HepG2 (cell line): ENCODE measurements at regions not wholly inside any gene's neighbourhood (a gene's known extent, or its start where the extent isn't known, plus 50 kb on each side); places are given as distances from the start of the nearest gene placed in this dataset.

Experiments used
- ATAC-seq: fragments of 200-7000 bp; cut with Tn5 transposase; 3 replicates; pipeline ENCODE4 v1.9.1; 2020; ENCODE audit warnings: mild to moderate bottlenecking, moderate library complexity
- BruUV-seq: library from RNA; stranded (reverse); fragments of 400-500 nt; replicated peaks from 2 replicates; lab custom pipeline; 2021; lab: Mats Ljungman, UMichigan
- CTCF ChIA-PET: fragments of 300-600 bp; formaldehyde crosslinking; extraction: SDS; loops from one replicate; lab custom pipeline; 2021; ENCODE audit warnings: low total read pairs, inconsistent platforms, low intra/inter-chr PET ratio; lab: Yijun Ruan, JAX
- POLR2A ChIA-PET: fragments of 350-600 bp; sonication (Branson Sonifier 250); formaldehyde crosslinking; loops from one replicate; lab custom pipeline; 2020; ENCODE audit warnings: antibody characterized with exemption, inconsistent platforms; lab: Yijun Ruan, JAX
- DNase-seq: peaks from one replicate; pipeline ENCODE4 v3.0.0-alpha.2; 2015; ENCODE audit warnings: low spot score
- FAIRE-seq: peaks from 3 replicates; lab custom pipeline; 2011; peaks lifted over from hg19 to GRCh38; lab: Jason Lieb, UNC
- H2AFZ ChIP-seq: one replicate; pipeline ENCODE4 v1.6.1; 2011; ENCODE audit warnings: low read length, inconsistent platforms
- H3K27ac ChIP-seq: fragments of 300-600 bp; 3 replicates; pipeline ENCODE4 v1.8.0; 2011; ENCODE audit warnings: mixed run types, mild to moderate bottlenecking, mixed read lengths, low read length, inconsistent platforms; ENCODE audit not compliant: insufficient read depth; ENCODE audit errors: extremely low read length
- H3K27me3 ChIP-seq, 2 experiments: fragments of 200-600 bp in 1 of 2; 2 replicates in 1 of 2; 3 replicates in 1 of 2; pipeline versions ENCODE4 v1.6.0 to v1.8.0; 2011; ENCODE audit warnings: low read length in 2 of 2, mild to moderate bottlenecking in 2 of 2, moderate library complexity in 2 of 2, inconsistent platforms in 1 of 2; ENCODE audit not compliant: insufficient read depth in 2 of 2, control insufficient read depth in 1 of 2
- H3K36me3 ChIP-seq, 2 experiments: fragments of 200-600 bp in 1 of 2; replicated peaks in 1 of 2; 2 replicates in 1 of 2; 3 replicates in 1 of 2; pipeline versions ENCODE4 v1.5.1 to v1.8.0; 2011; ENCODE audit warnings: low read length in 2 of 2, inconsistent platforms in 1 of 2; ENCODE audit not compliant: insufficient read depth in 2 of 2, control insufficient read depth in 1 of 2
- H3K4me1 ChIP-seq: 2 replicates; pipeline ENCODE4 v1.5.1; 2012; ENCODE audit warnings: low read length, inconsistent platforms; ENCODE audit not compliant: insufficient read depth
- H3K4me2 ChIP-seq: 2 replicates; pipeline ENCODE4 v1.6.0; 2011; ENCODE audit warnings: low read depth, low read length, inconsistent platforms
- H3K4me3 ChIP-seq, 3 experiments: fragments of 200-600 bp in 1 of 3; sonication (generic), shearing (Covaris generic) in 1 of 3; replicated peaks in 1 of 3; 2 replicates each; pipeline ENCODE4 v1.5.1; 2011 to 2016; ENCODE audit warnings: low read length in 3 of 3, inconsistent platforms in 2 of 3, low read depth in 2 of 3, mild to moderate bottlenecking in 2 of 3, control low read depth in 1 of 3, mixed read lengths in 1 of 3; ENCODE audit not compliant: insufficient read depth in 1 of 3
- H3K79me2 ChIP-seq: one replicate; pipeline ENCODE4 v1.6.1; 2011; ENCODE audit warnings: low read length, inconsistent platforms; ENCODE audit not compliant: insufficient read depth
- H3K9ac ChIP-seq: 2 replicates; pipeline ENCODE4 v1.6.0; 2011; ENCODE audit warnings: mild to moderate bottlenecking, low read depth, low read length, inconsistent platforms; ENCODE audit not compliant: insufficient read depth
- H3K9me3 ChIP-seq: 2 replicates; pipeline ENCODE4 v1.5.1; 2012; ENCODE audit warnings: mild to moderate bottlenecking, low read length
- H4K20me1 ChIP-seq: 2 replicates; pipeline ENCODE4 v1.6.0; 2011; ENCODE audit warnings: inconsistent platforms, mild to moderate bottlenecking, low read length, moderate library complexity; ENCODE audit not compliant: insufficient read depth
- ARHGAP35 ChIP-seq: sonication (generic); formaldehyde crosslinking; IDR thresholded peaks from 2 replicates; pipeline ENCODE4 v1.9.0; 2022; ENCODE audit warnings: mild to moderate bottlenecking, inconsistent platforms, moderate library complexity, missing genetic modification reagents, borderline replicate concordance
- BRCA1 ChIP-seq: sonication (generic); formaldehyde crosslinking; IDR thresholded peaks from 2 replicates; pipeline ENCODE4 v1.4.0; 2020; ENCODE audit warnings: missing genetic modification reagents
- MEF2D ChIP-seq: sonication (generic); formaldehyde crosslinking; IDR thresholded peaks from 2 replicates; pipeline ENCODE4 v1.5.1; 2020; ENCODE audit warnings: mild to moderate bottlenecking, missing genetic modification reagents
- SMARCC2 ChIP-seq: fragments of 450-650 bp; IDR thresholded peaks from 2 replicates; pipeline ENCODE4 v1.6.1; 2017; ENCODE audit warnings: antibody characterized with exemption, mild to moderate bottlenecking
- ZMYM2 ChIP-seq: sonication (generic); formaldehyde crosslinking; IDR thresholded peaks from 2 replicates; pipeline ENCODE4 v1.8.0; 2022; ENCODE audit warnings: mild to moderate bottlenecking, missing genetic modification reagents
- ZNF326 ChIP-seq: sonication (generic); formaldehyde crosslinking; IDR thresholded peaks from 2 replicates; pipeline ENCODE4 v1.4.0; 2020; ENCODE audit warnings: missing genetic modification reagents, borderline replicate concordance
- ZNF446 ChIP-seq: sonication (generic); formaldehyde crosslinking; IDR thresholded peaks from 2 replicates; pipeline ENCODE4 v1.5.0; 2020; ENCODE audit warnings: mild to moderate bottlenecking, missing genetic modification reagents
- ZNF574 ChIP-seq: sonication (generic); formaldehyde crosslinking; IDR thresholded peaks from 2 replicates; pipeline ENCODE4 v1.4.0; 2020; ENCODE audit warnings: missing genetic modification reagents
- ZNF607 ChIP-seq: sonication (generic); formaldehyde crosslinking; IDR thresholded peaks from 2 replicates; pipeline ENCODE4 v1.5.1; 2020; ENCODE audit warnings: missing genetic modification reagents, mild to moderate bottlenecking, borderline replicate concordance
- ZNF747 ChIP-seq: sonication (generic); formaldehyde crosslinking; IDR thresholded peaks from 2 replicates; pipeline ENCODE4 v1.8.1; 2023; ENCODE audit warnings: missing genetic modification reagents, mild to moderate bottlenecking, borderline replicate concordance
- WGBS: methylation state at CpG from one replicate; pipeline ENCODE4 v1.1.6; 2017; ENCODE audit warnings: low lambda C conversion rate; 5-methylcytosine and 5-hydroxymethylcytosine counted together
- in situ Hi-C: cut with HindIII; loops from 2 replicates; pipeline ENCODE4 v1.10.0; 2017; ENCODE audit warnings: low pct_unique_long_range_greater_than_20kb; ENCODE audit not compliant: extremely low pct_ligation_motif_present
- intact Hi-C: fragments of 100-400 bp; cut with micrococcal nuclease; formaldehyde crosslinking; loops from one replicate; pipeline ENCODE4 v1.10.0; 2022; ENCODE audit not compliant: unreplicated experiment
- TF ChIP-seq, protein P1 (sequence below): sonication (generic); formaldehyde crosslinking; IDR thresholded peaks from 2 replicates; pipeline ENCODE4 v1.4.0; 2020; ENCODE audit warnings: mild to moderate bottlenecking, missing genetic modification reagents

DNA sequence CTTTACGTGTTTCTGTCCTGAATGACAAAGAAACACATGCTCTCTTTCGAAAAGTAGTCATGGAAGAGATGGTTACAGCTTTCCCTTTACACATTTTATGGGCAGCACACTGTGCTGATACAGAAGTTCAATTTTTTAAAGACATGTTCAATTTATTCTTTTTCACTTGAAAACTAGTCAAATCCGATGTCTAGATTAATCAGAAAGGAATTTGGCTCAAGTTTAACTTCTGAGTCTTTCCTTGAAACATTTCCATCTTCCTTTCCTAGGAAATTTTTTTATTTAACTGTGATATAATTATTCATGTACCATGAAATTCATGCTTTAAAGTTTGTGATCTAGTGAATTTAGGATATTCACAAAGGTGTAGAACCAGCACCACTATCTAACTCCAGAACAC, 360.1 kb downstream of the TNS3 start:
- H3K4me1 ChIP-seq, result no peaks in the 10 kb centered on the region
- 0 out of 5 replicates have a peak, but pooled peaks cover 0 to 3% of the 10 kb centered on the region in 2 experiments for H3K27me3 ChIP-seq
- no peak overlapping the region for H3K27ac ChIP-seq
- DNase-seq (no peak), ATAC-seq (no peak), FAIRE-seq (no peak)
- no peaks in the 10 kb centered on the region for H3K79me2 ChIP-seq
- WGBS, result 0% methylated on average over 3 of the region's 3 CpGs
- BruUV-seq, result no TSS peak
- no peaks in the 10 kb centered on the region for H3K9me3 ChIP-seq
- intact Hi-C loops, result no loop called here
- no peaks in the 10 kb centered on the region for H3K36me3 ChIP-seq
- no peak overlapping the region for H3K9ac ChIP-seq
- H3K4me2 ChIP-seq, result no peak overlapping the region
- in situ Hi-C loops, result no loop called here
- no peak overlapping the region for H2AFZ ChIP-seq
- no peaks in the 10 kb centered on the region for H4K20me1 ChIP-seq
- ChIA-PET CTCF (no interaction called here), POLR2A (no interaction called here)
- no peak overlapping the region for H3K4me3 ChIP-seq
- no peak for TF ChIP-seq ZNF446
- no peak for TF ChIP-seq BRCA1
- no peak for TF ChIP-seq MEF2D (CRISPR knock-in tag)
- TF ChIP-seq ZMYM2 (CRISPR knock-in tag), result no peak
- no peak for TF ChIP-seq ZNF574
- TF ChIP-seq ZNF607 (CRISPR knock-in tag), result no peak
- TF ChIP-seq ZNF326 (CRISPR knock-in tag), result no peak
- TF ChIP-seq, protein P1, sequence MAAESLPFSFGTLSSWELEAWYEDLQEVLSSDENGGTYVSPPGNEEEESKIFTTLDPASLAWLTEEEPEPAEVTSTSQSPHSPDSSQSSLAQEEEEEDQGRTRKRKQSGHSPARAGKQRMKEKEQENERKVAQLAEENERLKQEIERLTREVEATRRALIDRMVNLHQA, result no peak
- no peak for TF ChIP-seq ARHGAP35 (CRISPR knock-in tag)
- TF ChIP-seq ZNF747 (CRISPR knock-in tag), result no peak
- no peak for TF ChIP-seq SMARCC2
